Lung (tissue), 11 donors: ENCODE measurements at regions not wholly inside any gene's neighbourhood (a gene's known extent, or its start where the extent isn't known, plus 50 kb on each side); places are given as distances from the start of the nearest gene placed in this dataset.
"Not testable (repeated sequence)": the region's sequence is repeated elsewhere in the genome, so short reads cannot be mapped to it uniquely, and the experiment has no call there.

Experiments
- ATAC-seq: fragments of 200-7000 bp; cut with Tn5 transposase; one replicate; pipeline ENCODE4 v1.9.1; 2020; ENCODE audit warnings: moderate number of reproducible peaks; ENCODE audit not compliant: insufficient read depth, low FRiP score
- DNase-seq, 3 donors: peaks; one replicate each; pipeline ENCODE4 v3.0.0-alpha.2; 2013 to 2017
- H3K27ac ChIP-seq, 2 donors: one replicate each; pipeline ENCODE4 v1.5.1; 2013; ENCODE audit warnings: mild to moderate bottlenecking in 2 of 2, moderate library complexity in 2 of 2, control low read depth in 1 of 2, inconsistent platforms in 1 of 2, low read depth in 1 of 2, low read length in 1 of 2
- H3K27me3 ChIP-seq, 3 donors: one replicate each; pipeline ENCODE4 v1.5.1; 2013; ENCODE audit warnings: low read length in 2 of 3; ENCODE audit not compliant: control insufficient read depth in 3 of 3, insufficient read depth in 3 of 3
- H3K36me3 ChIP-seq, 4 donors: one replicate each; pipeline ENCODE4 v1.5.1; 2013; ENCODE audit warnings: low read length in 4 of 4, mild to moderate bottlenecking in 1 of 4, moderate library complexity in 1 of 4; ENCODE audit not compliant: control insufficient read depth in 4 of 4, insufficient read depth in 4 of 4
- H3K4me1 ChIP-seq, 5 donors: one replicate each; pipeline ENCODE4 v1.5.1; 2013; ENCODE audit warnings: low read length in 5 of 5, mild to moderate bottlenecking in 2 of 5, moderate library complexity in 1 of 5; ENCODE audit not compliant: control insufficient read depth in 5 of 5, insufficient read depth in 5 of 5
- H3K4me3 ChIP-seq: one replicate; pipeline ENCODE4 v1.5.1; 2013; ENCODE audit warnings: mild to moderate bottlenecking, control low read depth, moderate library complexity
- H3K9ac ChIP-seq, 2 donors: one replicate each; pipeline ENCODE4 v1.5.1; 2013; ENCODE audit warnings: low read length in 2 of 2, control low read depth in 1 of 2; ENCODE audit not compliant: insufficient read depth in 1 of 2
- H3K9me3 ChIP-seq, 4 donors: one replicate each; pipeline ENCODE4 v1.5.1; 2013; ENCODE audit warnings: low read length in 3 of 4, mild to moderate bottlenecking in 1 of 4, moderate library complexity in 1 of 4; ENCODE audit not compliant: control insufficient read depth in 4 of 4, insufficient read depth in 3 of 4
- WGBS, 2 donors: extraction: QIAGEN DNeasy Blood & Tissue Kit; methylation state at CpG; one replicate each; pipeline ENCODE4 v1.1.7; 2013; 5-methylcytosine and 5-hydroxymethylcytosine counted together
- TF ChIP-seq, protein P1 (sequence below): IDR thresholded peaks from 2 replicates; pipeline ENCODE4 v1.5.1; 2012; ENCODE audit warnings: mild to moderate bottlenecking; ENCODE audit errors: control extremely low read depth, extremely low read depth
- donor health status: control.
- donor health status: control.
- donor health status: Bipolar disorder and iron deficiency.
- donor health status: healthy.
- donor health status: DM: yes; HTN: yes; CAD: no.

DNA sequence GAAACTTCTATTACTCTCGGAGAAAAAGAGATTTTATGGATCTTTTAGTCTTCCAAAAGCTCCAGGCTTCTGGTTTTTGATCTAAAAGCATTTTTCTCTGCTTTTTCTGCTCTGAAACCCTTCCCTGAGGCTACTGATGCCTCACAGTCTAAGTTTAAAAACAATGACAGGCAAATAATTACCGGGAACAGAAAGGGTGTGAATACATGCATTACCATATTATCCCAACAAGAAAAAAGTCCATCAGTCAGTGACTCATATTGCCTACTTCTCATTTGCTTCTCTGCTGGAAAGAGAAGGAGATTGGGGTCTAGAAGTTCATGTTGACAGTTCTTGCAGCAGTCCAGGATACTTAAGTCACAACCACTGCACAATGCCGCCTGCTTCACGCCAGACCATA is 482.9 kb upstream of the C16orf82 start:
- ATAC-seq: no peak
- H3K9me3 ChIP-seq: peaks cover 0 to 6% (median 1%) of the 10 kb centered on the region in 4 donors
- DNase-seq: no peak
- no peak overlapping the region for H3K4me3 ChIP-seq
- WGBS, 2 donors: 89 to 91% methylated on average over 4 of the region's 4 CpGs
- H3K9ac ChIP-seq: no peak overlapping the region
- no peaks in the 10 kb centered on the region for H3K4me1 ChIP-seq
- no peak overlapping the region for H3K27ac ChIP-seq
- no peaks in the 10 kb centered on the region for H3K27me3 ChIP-seq
- TF ChIP-seq, protein P1, sequence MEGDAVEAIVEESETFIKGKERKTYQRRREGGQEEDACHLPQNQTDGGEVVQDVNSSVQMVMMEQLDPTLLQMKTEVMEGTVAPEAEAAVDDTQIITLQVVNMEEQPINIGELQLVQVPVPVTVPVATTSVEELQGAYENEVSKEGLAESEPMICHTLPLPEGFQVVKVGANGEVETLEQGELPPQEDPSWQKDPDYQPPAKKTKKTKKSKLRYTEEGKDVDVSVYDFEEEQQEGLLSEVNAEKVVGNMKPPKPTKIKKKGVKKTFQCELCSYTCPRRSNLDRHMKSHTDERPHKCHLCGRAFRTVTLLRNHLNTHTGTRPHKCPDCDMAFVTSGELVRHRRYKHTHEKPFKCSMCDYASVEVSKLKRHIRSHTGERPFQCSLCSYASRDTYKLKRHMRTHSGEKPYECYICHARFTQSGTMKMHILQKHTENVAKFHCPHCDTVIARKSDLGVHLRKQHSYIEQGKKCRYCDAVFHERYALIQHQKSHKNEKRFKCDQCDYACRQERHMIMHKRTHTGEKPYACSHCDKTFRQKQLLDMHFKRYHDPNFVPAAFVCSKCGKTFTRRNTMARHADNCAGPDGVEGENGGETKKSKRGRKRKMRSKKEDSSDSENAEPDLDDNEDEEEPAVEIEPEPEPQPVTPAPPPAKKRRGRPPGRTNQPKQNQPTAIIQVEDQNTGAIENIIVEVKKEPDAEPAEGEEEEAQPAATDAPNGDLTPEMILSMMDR: no peak
- H3K36me3 ChIP-seq: no peaks in the 10 kb centered on the region

DNA sequence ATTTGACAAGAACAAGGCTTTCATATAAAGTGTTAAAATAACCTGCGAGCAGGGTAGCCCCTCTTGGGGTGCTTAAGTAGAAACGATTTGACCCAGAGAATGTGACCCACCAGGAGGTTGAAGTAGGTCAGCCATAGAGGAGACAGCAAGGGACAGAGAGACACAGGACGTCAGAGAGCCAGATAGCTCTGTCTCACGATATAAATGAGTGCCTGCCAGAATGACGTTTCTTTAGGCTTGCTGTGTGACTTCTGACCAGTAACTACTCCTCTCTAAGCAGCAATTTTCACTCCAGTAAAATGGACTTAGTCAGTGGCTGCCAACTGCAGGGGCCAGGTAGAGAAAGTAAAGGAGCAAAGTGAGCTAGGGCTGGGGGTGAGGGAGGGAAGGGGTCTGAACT is 473.0 kb upstream of the C16orf82 start:
- Histone ChIP-seq H3K9ac (no peak overlapping the region), H3K4me1 (no peaks in the 10 kb centered on the region), H3K9me3 (no peaks in the 10 kb centered on the region), H3K27ac (no peak overlapping the region), H3K4me3 (no peak overlapping the region), H3K36me3 (no peaks in the 10 kb centered on the region), H3K27me3 (no peaks in the 10 kb centered on the region)
- no peak for ATAC-seq
- 34 to 51% methylated on average over 5 of the region's 5 CpGs for WGBS, 2 donors
- TF ChIP-seq, protein P1: no peak
- DNase-seq: no peak

DNA sequence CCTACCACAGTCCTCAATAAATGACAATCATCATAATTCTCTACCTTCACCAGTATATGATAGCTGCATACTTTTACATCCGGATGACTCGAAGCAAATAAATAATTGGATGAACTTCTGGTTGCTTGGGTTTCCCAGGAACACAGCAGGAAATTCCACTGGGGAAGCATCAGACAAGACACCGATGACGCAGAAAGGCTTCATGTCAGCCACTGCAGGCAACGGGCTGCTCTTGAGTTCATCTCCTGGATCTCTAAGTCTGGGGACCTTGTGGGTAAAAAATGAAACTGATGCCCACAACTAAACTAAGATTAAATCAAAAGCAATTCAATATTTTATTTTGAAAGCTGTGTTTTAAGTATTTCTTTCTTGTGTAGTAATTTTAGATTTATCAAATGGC is 472.1 kb upstream of the C16orf82 start:
- Histone ChIP-seq H3K27me3 (no peaks in the 10 kb centered on the region), H3K27ac (no peak overlapping the region)
- whole genome bisulfite sequencing, 2 donors: 62 to 77% methylated on average over 5 of the region's 5 CpGs

DNA sequence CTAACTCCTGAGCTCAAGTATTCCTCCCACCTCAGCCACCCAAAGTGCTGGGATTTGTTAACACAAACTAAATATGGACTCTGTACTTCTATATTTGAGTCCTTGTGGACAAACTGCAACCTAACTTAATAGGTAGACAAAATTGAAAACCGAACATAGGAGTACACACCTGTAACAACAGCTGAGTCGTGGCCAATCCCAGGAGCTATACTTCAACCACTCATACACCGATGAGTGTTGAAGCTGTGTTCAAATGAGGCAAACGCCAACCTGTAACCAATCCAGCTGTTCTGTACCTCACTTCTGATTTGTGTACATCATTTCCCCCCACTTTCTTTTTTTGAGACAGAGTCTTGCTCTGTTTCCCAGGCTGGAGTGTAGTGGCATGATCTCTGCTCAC is 471.5 kb upstream of the C16orf82 start:
- no peaks in the 10 kb centered on the region for H3K27me3 ChIP-seq
- TF ChIP-seq, protein P1: no peak
- H3K27ac ChIP-seq: no peak overlapping the region
- no peaks in the 10 kb centered on the region for H3K9me3 ChIP-seq
- H3K4me3 ChIP-seq: no peak overlapping the region
- no peak overlapping the region for H3K9ac ChIP-seq
- 80 to 85% methylated on average over 4 of the region's 4 CpGs for WGBS, 2 donors
- H3K4me1 ChIP-seq: no peaks in the 10 kb centered on the region
- no peak for DNase-seq
- ATAC-seq: no peak
- H3K36me3 ChIP-seq: no peaks in the 10 kb centered on the region

More for the DNA sequence above, 472.1 kb upstream of the C16orf82 start:
- H3K4me1 ChIP-seq: no peaks in the 10 kb centered on the region
- TF ChIP-seq, protein P1: no peak
- no peaks in the 10 kb centered on the region for H3K36me3 ChIP-seq
- DNase-seq (no peak), ATAC-seq (no peak)
- H3K9me3 ChIP-seq: no peaks in the 10 kb centered on the region
- no peak overlapping the region for H3K4me3 ChIP-seq
- H3K9ac ChIP-seq: no peak overlapping the region

GRCh38 chr16:26596033-26596432 is 470.7 kb upstream of the C16orf82 start:
- WGBS, 2 donors: 82 to 86% methylated on average over 5 of the region's 5 CpGs
- ATAC-seq, H3K9me3 ChIP-seq, H3K36me3 ChIP-seq, DNase-seq, H3K4me1 ChIP-seq, H3K27me3 ChIP-seq, H3K4me3 ChIP-seq, H3K27ac ChIP-seq, H3K9ac ChIP-seq: not testable (repeated sequence)
